Gastrocnemius medialis (tissue), 4 donors: ENCODE measurements at regions not wholly inside any gene's neighbourhood (a gene's known extent, or its start where the extent isn't known, plus 50 kb on each side); places are given as distances from the start of the nearest gene placed in this dataset.

Source experiments
- ATAC-seq, 2 donors: fragments of 150-250 bp; one replicate each; pipeline ENCODE4 v1.9.1; 2016
- DNase-seq, 2 donors: peaks; one replicate each; pipeline ENCODE4 v3.0.0-alpha.2; 2019
- H3K27ac ChIP-seq, 4 donors: fragments of 200-600 bp; sonication (generic); 1 replicate in 1 of 4; 2 replicates in 3 of 4; pipeline ENCODE4 v1.5.1; 2016 to 2018; ENCODE audit warnings: mild to moderate bottlenecking in 2 of 4, moderate library complexity in 1 of 4
- H3K27me3 ChIP-seq, 3 donors: fragments of 200-600 bp; sonication (generic) in 2 of 3; 1 replicate in 1 of 3; 2 replicates in 2 of 3; pipeline versions ENCODE4 v1.5.1 to v1.6.0; 2016 to 2019; ENCODE audit warnings: mild to moderate bottlenecking in 1 of 3, moderate library complexity in 1 of 3
- H3K36me3 ChIP-seq, 2 donors: fragments of 200-600 bp; sonication (generic) in 1 of 2; one replicate each; pipeline ENCODE4 v1.5.1; 2017 to 2018
- H3K4me1 ChIP-seq, 2 donors: fragments of 200-600 bp; sonication (generic) in 1 of 2; one replicate each; pipeline ENCODE4 v1.5.1; 2016 to 2017; ENCODE audit warnings: mild to moderate bottlenecking in 2 of 2
- H3K4me3 ChIP-seq, 4 donors: fragments of 200-600 bp; sonication (generic) in 3 of 4; 1 replicate in 1 of 4; 2 replicates in 3 of 4; pipeline ENCODE4 v1.5.1; 2016 to 2019; ENCODE audit warnings: mild to moderate bottlenecking in 2 of 4
- H3K9me3 ChIP-seq, 3 donors: fragments of 200-600 bp; sonication (generic) in 2 of 3; 1 replicate in 1 of 3; 2 replicates in 2 of 3; pipeline ENCODE4 v1.5.1; 2016 to 2019
- CTCF ChIP-seq, 5 experiments: fragments of 450-650 bp in 3 of 5; fragments of 200-600 bp in 2 of 5; sonication (generic) in 2 of 5; IDR thresholded peaks in 4 of 5; conservative IDR thresholded peaks in 1 of 5; 1 replicate in 4 of 5; 2 replicates in 1 of 5; pipeline ENCODE4 v1.5.1; 2016 to 2019; ENCODE audit warnings: antibody characterized with exemption in 5 of 5, mild to moderate bottlenecking in 3 of 5, moderate library complexity in 3 of 5
- POLR2A ChIP-seq, 2 donors: fragments of 450-650 bp; IDR thresholded peaks; one replicate each; pipeline ENCODE4 v1.6.1; 2017; ENCODE audit warnings: antibody characterized with exemption in 2 of 2, mild to moderate bottlenecking in 2 of 2, moderate library complexity in 2 of 2
- in situ Hi-C, 4 donors: fragments of 200-750 bp; cut with MboI; loops; one replicate each; pipeline versions ENCODE4 v1.15.0 to v1.8.0; 2017; ENCODE audit warnings: low sequenced_read_pairs in 4 of 4
- intact Hi-C: fragments of 100-400 bp; cut with DNase I; formaldehyde crosslinking; loops from one replicate; pipeline ENCODE4 v1.15.1; 2023; ENCODE audit warnings: low total_unique reads

- H3K9me3 ChIP-seq = no peaks in the 10 kb centered on the region
- intact Hi-C loops (no loop called here), in situ Hi-C loops (no loop called here)
- H3K27me3 ChIP-seq = peaks cover 0 to under 1% (median 0%) of the 10 kb centered on the region in 3 donors
- ATAC-seq (no peak), DNase-seq (no peak)
- H3K4me3 ChIP-seq = no peak overlapping the region
- no peaks in the 10 kb centered on the region for H3K4me1 ChIP-seq
- H3K27ac ChIP-seq = no peak overlapping the region
- TF ChIP-seq POLR2A (IDR thresholded peaks at IDR 0.05) (no peak), CTCF (IDR thresholded peaks at IDR 0.05 in 4 of 5, conservative IDR thresholded peaks at IDR 0.05 in 1 of 5) (no peak)
- no peaks in the 10 kb centered on the region for H3K36me3 ChIP-seq
These were observed 64.6 kb upstream of the PAGE1 start for GRCh38 chrX:49760290-49760890.

GRCh38 chrX:49756692-49757091, 60.9 kb upstream of the PAGE1 start:
- Histone ChIP-seq H3K27me3 (no peaks in the 10 kb centered on the region), H3K36me3 (no peaks in the 10 kb centered on the region), H3K4me1 (no peaks in the 10 kb centered on the region), H3K27ac (no peak overlapping the region), H3K9me3 (no peaks in the 10 kb centered on the region), H3K4me3 (no peak overlapping the region)
- ATAC-seq (no peak), DNase-seq (no peak)
- in situ Hi-C loops (no loop called here), intact Hi-C loops (no loop called here)
- TF ChIP-seq POLR2A (IDR thresholded peaks at IDR 0.05) (no peak), CTCF (IDR thresholded peaks at IDR 0.05 in 4 of 5, conservative IDR thresholded peaks at IDR 0.05 in 1 of 5) (no peak)

GRCh38 chrX:49754233-49754857, 58.6 kb upstream of the PAGE1 start:
- Histone ChIP-seq H3K4me1 (no peaks in the 10 kb centered on the region), H3K4me3 (no peak overlapping the region), H3K27ac (no peak overlapping the region), H3K27me3 (no peaks in the 10 kb centered on the region), H3K9me3 (no peaks in the 10 kb centered on the region), H3K36me3 (no peaks in the 10 kb centered on the region)
- in situ Hi-C loops = no loop called here
- intact Hi-C loops = loop anchor here (5.0 kb wide), 2 partner anchors 122 to 462 kb away; no protein-coding TSS in a partner anchor
- ATAC-seq (peak in 1 of 2 donors; percentile 60), DNase-seq (peak; percentile 10 to 20)
- TF ChIP-seq CTCF (IDR thresholded peaks at IDR 0.05 in 4 of 5, conservative IDR thresholded peaks at IDR 0.05 in 1 of 5) = peak; percentile 53 to 73 (median 62)
- no peak for TF ChIP-seq POLR2A (IDR thresholded peaks at IDR 0.05)

DNA sequence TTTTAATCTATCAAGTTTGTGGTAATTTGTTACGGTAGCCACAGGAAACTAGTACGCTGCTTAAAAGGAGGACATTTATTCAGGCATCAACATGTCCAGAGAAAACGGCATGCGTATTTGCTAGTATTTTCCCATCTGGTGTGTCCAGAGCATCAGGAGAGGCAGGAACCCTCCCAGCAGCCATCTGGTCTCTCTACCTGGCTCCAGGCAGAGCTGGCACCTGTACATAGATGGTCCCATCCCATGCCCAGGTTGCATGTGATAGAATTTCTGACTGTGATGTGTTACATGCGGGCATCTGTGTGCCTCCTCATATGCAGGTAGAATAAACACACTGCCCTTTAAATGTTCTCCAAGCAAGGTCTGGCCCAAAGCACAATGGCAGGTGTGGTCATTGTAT, 57.9 kb upstream of the PAGE1 start:
- in situ Hi-C loops = no loop called here
- DNase-seq (no peak), ATAC-seq (no peak)
- intact Hi-C loops = loop anchor here (5.0 kb wide), 2 partner anchors 121 to 461 kb away; no protein-coding TSS in a partner anchor
- Histone ChIP-seq H3K4me1 (no peaks in the 10 kb centered on the region), H3K27me3 (no peaks in the 10 kb centered on the region), H3K36me3 (no peaks in the 10 kb centered on the region), H3K4me3 (no peak overlapping the region), H3K9me3 (no peaks in the 10 kb centered on the region), H3K27ac (no peak overlapping the region)
- no peak for TF ChIP-seq POLR2A (IDR thresholded peaks at IDR 0.05)
- no peak for TF ChIP-seq CTCF (IDR thresholded peaks at IDR 0.05 in 4 of 5, conservative IDR thresholded peaks at IDR 0.05 in 1 of 5)
